GM12872 (cell line): ENCODE measurements at regions not wholly inside any gene's neighbourhood (a gene's known extent, or its start where the extent isn't known, plus 50 kb on each side); places are given as distances from the start of the nearest gene placed in this dataset.

ENCODE experiments used
- CTCF ChIP-seq: IDR thresholded peaks from 3 replicates; pipeline ENCODE4 v1.5.1; 2011; ENCODE audit warnings: low read depth, mild to moderate bottlenecking, low read length, moderate library complexity; ENCODE audit not compliant: insufficient read depth

- peak; percentile 60 for TF ChIP-seq CTCF
Observed at GRCh38 chr15:92521624-92522008, 127.9 kb downstream of the ST8SIA2 start.

- TF ChIP-seq CTCF = no peak
Observed at GRCh38 chr15:92520914-92521623, 127.4 kb downstream of the ST8SIA2 start.

- no peak for TF ChIP-seq CTCF
Observed at GRCh38 chr15:92519709-92520108, 126.0 kb downstream of the ST8SIA2 start.
